Uterus (tissue), 2 donors: ENCODE measurements at regions not wholly inside any gene's neighbourhood (a gene's known extent, or its start where the extent isn't known, plus 50 kb on each side); places are given as distances from the start of the nearest gene placed in this dataset.

Experiments
- POLR2A ChIP-seq, 2 donors: fragments of 450-650 bp; IDR thresholded peaks; one replicate each; pipeline ENCODE4 v1.6.1; 2016; ENCODE audit warnings: antibody characterized with exemption in 2 of 2, mild to moderate bottlenecking in 1 of 2, moderate library complexity in 1 of 2
- TF ChIP-seq, protein P1 (sequence below), 4 experiments: fragments of 200-600 bp in 2 of 4; fragments of 450-650 bp in 2 of 4; sonication (generic) in 2 of 4; IDR thresholded peaks; one replicate each; pipeline ENCODE4 v1.5.1; 2016 to 2019; ENCODE audit warnings: antibody characterized with exemption in 4 of 4, mild to moderate bottlenecking in 2 of 4, moderate library complexity in 1 of 4

DNA sequence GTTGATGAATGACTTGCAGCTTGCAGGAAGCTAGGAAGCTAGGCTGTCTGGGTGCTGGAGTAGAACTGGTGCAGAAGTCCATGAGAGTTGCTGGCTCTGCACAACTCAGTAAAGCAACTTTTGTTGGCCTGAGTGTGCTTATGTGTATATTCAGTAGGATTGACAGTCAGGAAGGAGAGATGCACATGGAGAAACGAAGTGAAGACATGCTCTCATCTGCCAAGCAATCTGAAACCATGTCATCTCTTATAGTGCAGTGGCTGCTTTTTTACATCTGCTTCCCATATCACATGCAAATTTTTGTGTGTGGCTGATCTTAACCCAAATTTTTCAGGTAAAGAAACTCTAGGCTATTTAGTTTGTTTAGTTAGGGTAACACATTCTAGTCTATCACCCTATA lies 252.4 kb upstream of the HS3ST5 start:
- TF ChIP-seq, protein P1, sequence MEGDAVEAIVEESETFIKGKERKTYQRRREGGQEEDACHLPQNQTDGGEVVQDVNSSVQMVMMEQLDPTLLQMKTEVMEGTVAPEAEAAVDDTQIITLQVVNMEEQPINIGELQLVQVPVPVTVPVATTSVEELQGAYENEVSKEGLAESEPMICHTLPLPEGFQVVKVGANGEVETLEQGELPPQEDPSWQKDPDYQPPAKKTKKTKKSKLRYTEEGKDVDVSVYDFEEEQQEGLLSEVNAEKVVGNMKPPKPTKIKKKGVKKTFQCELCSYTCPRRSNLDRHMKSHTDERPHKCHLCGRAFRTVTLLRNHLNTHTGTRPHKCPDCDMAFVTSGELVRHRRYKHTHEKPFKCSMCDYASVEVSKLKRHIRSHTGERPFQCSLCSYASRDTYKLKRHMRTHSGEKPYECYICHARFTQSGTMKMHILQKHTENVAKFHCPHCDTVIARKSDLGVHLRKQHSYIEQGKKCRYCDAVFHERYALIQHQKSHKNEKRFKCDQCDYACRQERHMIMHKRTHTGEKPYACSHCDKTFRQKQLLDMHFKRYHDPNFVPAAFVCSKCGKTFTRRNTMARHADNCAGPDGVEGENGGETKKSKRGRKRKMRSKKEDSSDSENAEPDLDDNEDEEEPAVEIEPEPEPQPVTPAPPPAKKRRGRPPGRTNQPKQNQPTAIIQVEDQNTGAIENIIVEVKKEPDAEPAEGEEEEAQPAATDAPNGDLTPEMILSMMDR (IDR thresholded peaks at IDR 0.05): no peak
- TF ChIP-seq POLR2A (IDR thresholded peaks at IDR 0.05): no peak
